OCI-LY7 (cell line): ENCODE measurements at regions not wholly inside any gene's neighbourhood (a gene's known extent, or its start where the extent isn't known, plus 50 kb on each side); places are given as distances from the start of the nearest gene placed in this dataset.

Experiments
- EZH2phosphoT487 ChIP-seq: fragments of 200-600 bp; sonication (generic); IDR thresholded peaks from 2 replicates; pipeline ENCODE4 v1.6.1; 2018; ENCODE audit warnings: low read depth, borderline replicate concordance, mild to moderate bottlenecking, mixed run types, antibody characterized with exemption, low read length, moderate library complexity, mixed read lengths
- TF ChIP-seq, protein P1 (sequence below): fragments of 200-600 bp; sonication (generic); conservative IDR thresholded peaks from 2 replicates; pipeline ENCODE4 v1.5.1; 2014; ENCODE audit warnings: mild to moderate bottlenecking, antibody characterized with exemption, low read length, moderate library complexity, mixed read lengths

DNA sequence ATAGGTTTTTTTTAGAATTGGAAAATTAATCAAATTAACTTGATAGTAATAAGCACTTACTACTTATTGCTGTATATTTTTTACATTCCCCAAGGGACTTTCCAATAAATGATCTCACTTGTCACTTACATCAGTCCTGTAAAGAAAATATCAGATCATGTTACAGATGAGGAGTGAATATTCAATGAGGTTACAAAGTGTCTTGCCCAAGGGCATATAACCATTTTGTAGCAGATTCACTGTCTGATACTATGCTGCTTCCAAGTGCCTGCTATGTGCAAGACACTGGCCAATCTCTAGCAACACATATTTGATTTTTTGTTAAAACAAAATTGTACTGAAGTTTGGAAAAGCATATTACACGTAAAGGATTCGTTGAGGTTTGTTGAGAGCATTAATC is 1287.7 kb downstream of the FAM133A start:
- TF ChIP-seq, protein P1, sequence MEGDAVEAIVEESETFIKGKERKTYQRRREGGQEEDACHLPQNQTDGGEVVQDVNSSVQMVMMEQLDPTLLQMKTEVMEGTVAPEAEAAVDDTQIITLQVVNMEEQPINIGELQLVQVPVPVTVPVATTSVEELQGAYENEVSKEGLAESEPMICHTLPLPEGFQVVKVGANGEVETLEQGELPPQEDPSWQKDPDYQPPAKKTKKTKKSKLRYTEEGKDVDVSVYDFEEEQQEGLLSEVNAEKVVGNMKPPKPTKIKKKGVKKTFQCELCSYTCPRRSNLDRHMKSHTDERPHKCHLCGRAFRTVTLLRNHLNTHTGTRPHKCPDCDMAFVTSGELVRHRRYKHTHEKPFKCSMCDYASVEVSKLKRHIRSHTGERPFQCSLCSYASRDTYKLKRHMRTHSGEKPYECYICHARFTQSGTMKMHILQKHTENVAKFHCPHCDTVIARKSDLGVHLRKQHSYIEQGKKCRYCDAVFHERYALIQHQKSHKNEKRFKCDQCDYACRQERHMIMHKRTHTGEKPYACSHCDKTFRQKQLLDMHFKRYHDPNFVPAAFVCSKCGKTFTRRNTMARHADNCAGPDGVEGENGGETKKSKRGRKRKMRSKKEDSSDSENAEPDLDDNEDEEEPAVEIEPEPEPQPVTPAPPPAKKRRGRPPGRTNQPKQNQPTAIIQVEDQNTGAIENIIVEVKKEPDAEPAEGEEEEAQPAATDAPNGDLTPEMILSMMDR: no peak
- TF ChIP-seq EZH2phosphoT487: no peak
